Endothelial cell of umbilical vein (primary cell): ENCODE measurements at regions not wholly inside any gene's neighbourhood (a gene's known extent, or its start where the extent isn't known, plus 50 kb on each side); places are given as distances from the start of the nearest gene placed in this dataset.
"Not testable (repeated sequence)": the region's sequence is repeated elsewhere in the genome, so short reads cannot be mapped to it uniquely, and the experiment has no call there.

Source experiments
- BruUV-seq: library from RNA; stranded (reverse); fragments of 400-500 nt; replicated peaks from 2 replicates; lab custom pipeline; 2021; lab: Mats Ljungman, UMichigan
- CTCF ChIA-PET: fragments of 300-600, 350-600 bp; sonication (Branson Sonifier 250); formaldehyde crosslinking; loops from one replicate; lab custom pipeline; 2021; ENCODE audit warnings: antibody characterized with exemption, inconsistent platforms; lab: Charles Lee
- POLR2A ChIA-PET: fragments of 300-600, 350-600 bp; sonication (Branson Sonifier 250); formaldehyde crosslinking; loops from one replicate; lab custom pipeline; 2021; ENCODE audit warnings: antibody characterized with exemption, inconsistent platforms; lab: Charles Lee
- DNase-seq: peaks from one replicate; pipeline ENCODE4 v3.0.0-alpha.2; 2011; ENCODE audit warnings: low read depth, low spot score
- FAIRE-seq: peaks from 2 replicates; lab custom pipeline; 2011; peaks lifted over from hg19 to GRCh38; lab: Jason Lieb, UNC
- H2AFZ ChIP-seq: 2 replicates; pipeline ENCODE4 v1.6.0; 2012; ENCODE audit warnings: low read depth, low read length, control low read depth, inconsistent platforms
- H3K27ac ChIP-seq: 2 replicates; pipeline ENCODE4 v1.5.1; 2011; ENCODE audit warnings: low read depth, mild to moderate bottlenecking, control low read depth, low read length, moderate library complexity; ENCODE audit not compliant: insufficient read depth
- H3K27me3 ChIP-seq, 2 experiments: 2 replicates each; pipeline versions ENCODE4 v1.6.0 to v1.6.1; 2011; ENCODE audit warnings: low read length in 2 of 2, mixed read lengths in 1 of 2; ENCODE audit not compliant: control insufficient read depth in 2 of 2, insufficient read depth in 2 of 2
- H3K36me3 ChIP-seq, 2 experiments: 2 replicates in 1 of 2; 3 replicates in 1 of 2; pipeline ENCODE4 v1.5.1; 2011; ENCODE audit warnings: low read length in 2 of 2, mild to moderate bottlenecking in 1 of 2, moderate library complexity in 1 of 2; ENCODE audit not compliant: control insufficient read depth in 2 of 2, insufficient read depth in 2 of 2; ENCODE audit errors: extremely low read depth in 1 of 2
- H3K4me1 ChIP-seq: 3 replicates; pipeline ENCODE4 v1.5.1; 2011; ENCODE audit warnings: mild to moderate bottlenecking, low read length; ENCODE audit not compliant: control insufficient read depth, insufficient read depth; ENCODE audit errors: extremely low read depth
- H3K4me2 ChIP-seq: 2 replicates; pipeline ENCODE4 v1.6.1; 2011; ENCODE audit warnings: low read length, control low read depth, mixed read lengths; ENCODE audit not compliant: insufficient read depth
- H3K4me3 ChIP-seq, 3 experiments: fragments of 200-600 bp in 1 of 3; sonication (generic), shearing (Covaris generic) in 1 of 3; replicated peaks in 1 of 3; 2 replicates each; pipeline ENCODE4 v1.5.1; 2011 to 2016; ENCODE audit warnings: control low read depth in 3 of 3, low read length in 3 of 3, mild to moderate bottlenecking in 2 of 3, inconsistent platforms in 1 of 3, low read depth in 1 of 3, moderate library complexity in 1 of 3; ENCODE audit not compliant: insufficient read depth in 1 of 3
- H3K79me2 ChIP-seq: 2 replicates; pipeline ENCODE4 v1.6.0; 2012; ENCODE audit warnings: low read length, inconsistent platforms; ENCODE audit not compliant: control insufficient read depth, insufficient read depth
- H3K9ac ChIP-seq: replicated peaks from 2 replicates; pipeline ENCODE3; 2011; ENCODE audit warnings: low read length, control low read depth; ENCODE audit not compliant: insufficient read depth; ENCODE audit errors: extremely low read depth
- H3K9me1 ChIP-seq: replicated peaks from 3 replicates; pipeline ENCODE4 v1.6.0; 2011; ENCODE audit warnings: mild to moderate bottlenecking, low read length; ENCODE audit not compliant: control insufficient read depth, insufficient read depth; ENCODE audit errors: extremely low read depth
- H3K9me3 ChIP-seq: replicated peaks from 2 replicates; pipeline ENCODE4 v1.5.1; 2012; ENCODE audit warnings: low read length, inconsistent platforms; ENCODE audit not compliant: control insufficient read depth, insufficient read depth
- H4K20me1 ChIP-seq: replicated peaks from 2 replicates; pipeline ENCODE3; 2011; ENCODE audit warnings: mild to moderate bottlenecking, low read length; ENCODE audit not compliant: control insufficient read depth, insufficient read depth; ENCODE audit errors: extremely low read depth
- EZH2 ChIP-seq: IDR thresholded peaks from 2 replicates; pipeline ENCODE4 v1.6.1; 2012; ENCODE audit warnings: borderline replicate concordance, low read depth, mild to moderate bottlenecking, moderate library complexity, low read length, inconsistent platforms; ENCODE audit not compliant: severe bottlenecking
- FOS ChIP-seq: IDR thresholded peaks from 2 replicates; pipeline ENCODE4 v1.6.1; 2011; ENCODE audit warnings: mild to moderate bottlenecking, low read length, moderate library complexity, borderline replicate concordance; ENCODE audit not compliant: insufficient read depth
- MAX ChIP-seq: IDR thresholded peaks from 2 replicates; pipeline ENCODE4 v1.6.1; 2011; ENCODE audit not compliant: insufficient read depth, insufficient read length
- MYC ChIP-seq: IDR thresholded peaks from one replicate; pipeline ENCODE4 v1.6.1; 2011; ENCODE audit warnings: mild to moderate bottlenecking, low read depth, low read length
- POLR2AphosphoS5 ChIP-seq: IDR thresholded peaks from 2 replicates; pipeline ENCODE4 v1.6.1; 2012; ENCODE audit warnings: low read depth, mild to moderate bottlenecking, control low read depth, low read length, moderate library complexity; ENCODE audit not compliant: insufficient read depth
- dilution Hi-C: fragments of 300-500 bp; cut with MboI; formaldehyde crosslinking; loops from one replicate; pipeline ENCODE4 v1.15.0; 2019; ENCODE audit warnings: low sequenced_read_pairs; ENCODE audit not compliant: extremely low pct_ligation_motif_present
- intact Hi-C: fragments of 100-400 bp; cut with micrococcal nuclease; formaldehyde crosslinking; loops from one replicate; pipeline ENCODE4 v1.10.0; 2022

- Histone ChIP-seq H3K27me3 (no peaks in the 10 kb centered on the region), H3K79me2 (no peaks in the 10 kb centered on the region), H3K36me3 (no peaks in the 10 kb centered on the region), H3K9me1 (no peaks in the 10 kb centered on the region), H3K9me3 (no peaks in the 10 kb centered on the region), H3K4me3 (no peak overlapping the region), H3K4me2 (no peak overlapping the region), H4K20me1 (no peaks in the 10 kb centered on the region), H3K27ac (no peak overlapping the region), H2AFZ (no peak overlapping the region), H3K4me1 (peaks cover 13% of the 10 kb centered on the region), H3K9ac (no peak overlapping the region)
- intact Hi-C loops, result no loop called here
- no TSS peak for BruUV-seq
- FAIRE-seq, result no peak
- TF ChIP-seq POLR2AphosphoS5 (no peak), MYC (no peak), FOS (no peak), EZH2 (no peak), MAX (no peak)
- DNase-seq, result no peak
- POLR2A ChIA-PET, result no interaction called here
- CTCF ChIA-PET, result interaction anchor here (0.6 kb wide), 1 partner anchor 93 kb away, joined by 4 read pairs; no protein-coding TSS in a partner anchor
- dilution Hi-C loops, result no loop called here
Observed at GRCh38 chr2:173572848-173573247, 218.2 kb downstream of the CDCA7 start.

DNA sequence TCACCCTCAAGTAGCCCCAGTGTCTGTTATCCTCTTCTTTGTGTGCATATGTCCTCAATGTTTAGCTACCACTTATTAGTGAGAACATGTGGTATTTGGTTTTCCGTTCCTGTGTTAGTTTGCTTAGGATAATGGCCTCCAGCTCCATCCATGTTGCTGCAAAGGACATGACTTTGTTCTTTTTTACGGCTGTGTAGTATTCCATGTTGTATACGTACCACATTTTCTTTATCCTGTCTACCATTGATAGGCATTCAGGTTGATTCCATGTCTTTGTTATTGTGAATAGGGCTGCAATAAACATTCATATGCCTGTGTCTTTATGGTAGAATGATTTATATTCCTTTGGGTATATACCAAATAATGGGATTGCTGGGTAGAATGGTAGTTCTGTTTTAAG, 219.1 kb downstream of the CDCA7 start:
- H3K4me2 ChIP-seq, H3K79me2 ChIP-seq, H3K4me3 ChIP-seq, H3K9me3 ChIP-seq, intact Hi-C loops, DNase-seq, H3K36me3 ChIP-seq, BruUV-seq, POLR2A ChIA-PET, H2AFZ ChIP-seq, H3K27me3 ChIP-seq, H3K9me1 ChIP-seq, FAIRE-seq, dilution Hi-C loops, H4K20me1 ChIP-seq, H3K9ac ChIP-seq, H3K27ac ChIP-seq: not testable (repeated sequence)
- peaks cover 23% of the 10 kb centered on the region for H3K4me1 ChIP-seq
- CTCF ChIA-PET, result interaction anchor here (1.2 to 1.3 kb wide), 2 partner anchors 33 to 171 kb away, joined by 3 read pairs; no protein-coding TSS in a partner anchor
